H9 (cell line): ENCODE measurements at regions not wholly inside any gene's neighbourhood (a gene's known extent, or its start where the extent isn't known, plus 50 kb on each side); places are given as distances from the start of the nearest gene placed in this dataset.

Source experiments
- DNase-seq: peaks from one replicate; pipeline ENCODE4 v3.0.0-alpha.2; 2017
- H2AFZ ChIP-seq: one replicate; pipeline ENCODE4 v1.6.1; 2013; ENCODE audit warnings: mild to moderate bottlenecking, low read length, control low read depth, moderate library complexity
- H2AK5ac ChIP-seq: 2 replicates; pipeline ENCODE4 v1.6.1; 2013; ENCODE audit warnings: low read length, control low read depth, mixed read lengths; ENCODE audit not compliant: insufficient read length
- H2BK120ac ChIP-seq: one replicate; pipeline ENCODE4 v1.6.1; 2013; ENCODE audit warnings: low read depth, mild to moderate bottlenecking, low read length, control low read depth, inconsistent platforms; ENCODE audit not compliant: poor library complexity, severe bottlenecking
- H2BK12ac ChIP-seq: 2 replicates; pipeline ENCODE4 v1.6.1; 2013; ENCODE audit warnings: low read length, control low read depth, mixed read lengths, low read depth; ENCODE audit not compliant: insufficient read length
- H2BK15ac ChIP-seq: 2 replicates; pipeline ENCODE4 v1.6.1; 2013; ENCODE audit warnings: low read depth, low read length, control low read depth
- H2BK20ac ChIP-seq: one replicate; pipeline ENCODE4 v1.6.1; 2013; ENCODE audit warnings: low read depth, mild to moderate bottlenecking, low read length, control low read depth, inconsistent platforms; ENCODE audit not compliant: poor library complexity, severe bottlenecking
- H2BK5ac ChIP-seq: 2 replicates; pipeline ENCODE4 v1.6.1; 2013; ENCODE audit warnings: low read length, control low read depth, mixed read lengths; ENCODE audit not compliant: insufficient read length
- H3K14ac ChIP-seq: 2 replicates; pipeline ENCODE4 v1.6.1; 2013; ENCODE audit warnings: low read length, control low read depth; ENCODE audit not compliant: insufficient read depth
- H3K18ac ChIP-seq: 2 replicates; pipeline ENCODE4 v1.6.1; 2013; ENCODE audit warnings: low read depth, mild to moderate bottlenecking, mixed read lengths, low read length, control low read depth; ENCODE audit not compliant: insufficient read length
- H3K23ac ChIP-seq: 2 replicates; pipeline ENCODE4 v1.6.1; 2013; ENCODE audit warnings: low read length, control low read depth, mixed read lengths, low read depth; ENCODE audit not compliant: insufficient read length
- H3K23me2 ChIP-seq: 2 replicates; pipeline ENCODE4 v1.6.1; 2013; ENCODE audit warnings: low read depth, mild to moderate bottlenecking, mixed read lengths, low read length, control low read depth; ENCODE audit not compliant: insufficient read length, poor library complexity, severe bottlenecking
- H3K27ac ChIP-seq: 2 replicates; pipeline ENCODE4 v1.5.1; 2013; ENCODE audit warnings: low read length, control low read depth, mixed read lengths, low read depth; ENCODE audit not compliant: insufficient read length
- H3K27me3 ChIP-seq: 2 replicates; pipeline ENCODE4 v1.6.1; 2013; ENCODE audit warnings: low read length, control low read depth, inconsistent platforms; ENCODE audit not compliant: insufficient read depth
- H3K4ac ChIP-seq: 2 replicates; pipeline ENCODE4 v1.6.1; 2013; ENCODE audit warnings: low read depth, mild to moderate bottlenecking, control low read depth, inconsistent platforms, low read length, moderate library complexity
- H3K4me1 ChIP-seq: 2 replicates; pipeline ENCODE4 v1.6.1; 2013; ENCODE audit warnings: low read length, control low read depth, inconsistent platforms; ENCODE audit not compliant: insufficient read depth
- H3K4me2 ChIP-seq: 2 replicates; pipeline ENCODE4 v1.6.1; 2013; ENCODE audit warnings: low read length, control low read depth, mixed read lengths; ENCODE audit not compliant: insufficient read length, insufficient read depth
- H3K56ac ChIP-seq: 2 replicates; pipeline ENCODE4 v1.6.1; 2013; ENCODE audit warnings: low read depth, mild to moderate bottlenecking, mixed read lengths, low read length, control low read depth; ENCODE audit not compliant: insufficient read length
- H3K79me1 ChIP-seq: 2 replicates; pipeline ENCODE4 v1.6.1; 2013; ENCODE audit warnings: low read depth, mild to moderate bottlenecking, moderate library complexity, low read length, control low read depth, inconsistent platforms; ENCODE audit not compliant: insufficient read depth, poor library complexity, severe bottlenecking
- H3K79me2 ChIP-seq: 2 replicates; pipeline ENCODE4 v1.6.1; 2013; ENCODE audit warnings: low read length, control low read depth, inconsistent platforms; ENCODE audit not compliant: insufficient read depth
- H3K9ac ChIP-seq: 2 replicates; pipeline ENCODE4 v1.6.1; 2013; ENCODE audit warnings: low read length, control low read depth, mixed read lengths; ENCODE audit not compliant: insufficient read length; ENCODE audit errors: extremely low read depth
- H3K9me3 ChIP-seq: one replicate; pipeline ENCODE4 v1.6.1; 2013; ENCODE audit warnings: low read depth, low read length, inconsistent platforms; ENCODE audit not compliant: control insufficient read depth
- H3T11ph ChIP-seq: one replicate; pipeline ENCODE4 v1.6.1; 2013; ENCODE audit warnings: mild to moderate bottlenecking, low read length, control low read depth, inconsistent platforms
- H4K20me1 ChIP-seq: one replicate; pipeline ENCODE4 v1.6.1; 2013; ENCODE audit not compliant: control insufficient read depth, insufficient read length, insufficient read depth
- H4K5ac ChIP-seq: 2 replicates; pipeline ENCODE4 v1.6.1; 2013; ENCODE audit warnings: low read depth, mild to moderate bottlenecking, mixed read lengths, low read length, control low read depth; ENCODE audit not compliant: insufficient read length
- H4K8ac ChIP-seq: replicated peaks from 2 replicates; pipeline ENCODE4 v1.6.1; 2013; ENCODE audit warnings: low read length, control low read depth, mixed read lengths, low read depth; ENCODE audit not compliant: insufficient read length
- H4K91ac ChIP-seq: 2 replicates; pipeline ENCODE4 v1.6.1; 2013; ENCODE audit warnings: low read depth, mild to moderate bottlenecking, moderate library complexity, mixed read lengths, low read length, control low read depth; ENCODE audit not compliant: insufficient read length
- H3K27ac Mint-ChIP-seq, 3 experiments: 2 replicates in 2 of 3; 3 replicates in 1 of 3; pipeline ENCODE4 v1.8.0; 2020 to 2021; ENCODE audit warnings: mixed read lengths in 3 of 3, mild to moderate bottlenecking in 1 of 3, moderate library complexity in 1 of 3
- H3K27me3 Mint-ChIP-seq: 2 replicates; pipeline ENCODE4 v1.8.0; 2021; ENCODE audit warnings: low read depth, mild to moderate bottlenecking, moderate library complexity, mixed read lengths
- H3K36me3 Mint-ChIP-seq, 3 experiments: 2 replicates in 2 of 3; 3 replicates in 1 of 3; pipeline ENCODE4 v1.8.0; 2020 to 2021; ENCODE audit warnings: low read depth in 3 of 3, mixed read lengths in 3 of 3; ENCODE audit not compliant: insufficient read depth in 1 of 3
- H3K4me1 Mint-ChIP-seq, 2 experiments: 2 replicates each; pipeline ENCODE4 v1.8.0; 2020; ENCODE audit warnings: mixed read lengths in 2 of 2
- H3K4me3 Mint-ChIP-seq, 2 experiments: 2 replicates in 1 of 2; 3 replicates in 1 of 2; pipeline ENCODE4 v1.8.0; 2020 to 2021; ENCODE audit warnings: mild to moderate bottlenecking in 2 of 2, mixed read lengths in 2 of 2, moderate library complexity in 1 of 2
- H3K9me3 Mint-ChIP-seq, 2 experiments: 2 replicates in 1 of 2; 3 replicates in 1 of 2; pipeline ENCODE4 v1.8.0; 2020; ENCODE audit warnings: mild to moderate bottlenecking in 2 of 2, mixed read lengths in 2 of 2, moderate library complexity in 1 of 2
- CTCF ChIP-seq: fragments of 200-600 bp; sonication (generic); conservative IDR thresholded peaks from 3 replicates; pipeline ENCODE4 v1.8.0; 2021; ENCODE audit warnings: antibody characterized with exemption, mild to moderate bottlenecking
- WGBS: extraction: QIAGEN DNeasy Blood & Tissue Kit; methylation state at CpG from one replicate; pipeline ENCODE4 v1.1.7; 2013; ENCODE audit warnings: missing lambda C conversion rate, low lambda C conversion rate, mixed read lengths; ENCODE audit not compliant: insufficient read length; ENCODE audit errors: extremely low coverage; 5-methylcytosine and 5-hydroxymethylcytosine counted together

- Histone ChIP-seq H3K27me3 (no peaks in the 10 kb centered on the region), H3K14ac (no peak overlapping the region), H4K91ac (no peak overlapping the region), H2BK15ac (no peak overlapping the region), H4K8ac (no peak overlapping the region), H2AK5ac (no peak overlapping the region), H3K23me2 (no peaks in the 10 kb centered on the region), H3K27ac (no peak overlapping the region), H3K9ac (no peak overlapping the region), H3K79me2 (no peaks in the 10 kb centered on the region), H3K4me2 (no peak overlapping the region), H3K18ac (no peak overlapping the region), H3K4ac (no peak overlapping the region), H3K79me1 (no peaks in the 10 kb centered on the region), H2BK12ac (no peak overlapping the region), H2BK5ac (no peak overlapping the region), H3K23ac (no peak overlapping the region), H4K5ac (no peak overlapping the region), H2BK20ac (no peak overlapping the region), H3K9me3 (no peaks in the 10 kb centered on the region), H2BK120ac (no peak overlapping the region), H2AFZ (no peak overlapping the region), H3T11ph (no peak overlapping the region), H3K56ac (no peak overlapping the region), H3K4me1 (no peaks in the 10 kb centered on the region), H4K20me1 (no peaks in the 10 kb centered on the region)
- Mint-ChIP-seq H3K27me3 (no peaks in the 10 kb centered on the region), H3K4me3 (no peak overlapping the region), H3K4me1 (no peaks in the 10 kb centered on the region), H3K9me3 (no peaks in the 10 kb centered on the region), H3K27ac (no peak overlapping the region), H3K36me3 (no peaks in the 10 kb centered on the region)
- WGBS = no CpG with 5 or more reads among the region's 5 CpGs
- no peak for DNase-seq
- TF ChIP-seq CTCF = no peak
Measured at GRCh38 chr4:162239992-162240769, 76.4 kb upstream of the FSTL5 start.
